ENCODE measurements at regions not wholly inside any gene's neighbourhood (a gene's known extent, or its start where the extent isn't known, plus 50 kb on each side); places are given as distances from the start of the nearest gene placed in this dataset.
A peak's percentile ranks its signal among the peaks of the same experiment; 100 is the strongest.

DNA sequence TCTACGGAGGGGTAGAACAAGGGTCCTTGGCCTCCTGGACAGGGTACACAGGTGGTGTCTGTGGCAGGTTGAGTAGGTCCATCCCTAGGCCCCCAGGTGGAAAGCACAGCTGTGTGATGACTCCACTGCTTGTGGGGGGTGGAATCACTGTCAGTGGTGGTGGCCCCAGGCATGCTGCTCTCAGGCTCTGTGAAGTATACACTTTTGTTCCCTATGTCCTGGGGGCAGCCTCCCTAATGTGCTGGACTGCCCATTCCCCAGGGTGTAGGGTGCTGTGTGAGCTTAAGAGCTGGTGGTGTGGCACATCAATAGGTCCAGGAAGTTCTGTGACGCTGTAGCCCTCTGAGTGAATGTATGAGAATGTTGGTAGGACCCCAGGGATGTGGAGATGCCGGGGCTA lies 197.2 kb upstream of the SLC10A2 start:
- DNase-seq (ENCODE audit: low spot score) (no peak), ATAC-seq (ENCODE audit: low read depth) (no peak)
- no peak overlapping the region for H3K4me3 ChIP-seq (ENCODE audit: severe bottlenecking)
- H3K36me3 ChIP-seq (ENCODE audit: low read depth), result no peaks in the 10 kb centered on the region
- no peak overlapping the region for H3K27ac ChIP-seq (ENCODE audit: poor library complexity, severe bottlenecking)
- no peaks in the 10 kb centered on the region for H3K9me3 ChIP-seq (ENCODE audit: severe bottlenecking)
- no peaks in the 10 kb centered on the region for H3K27me3 ChIP-seq (ENCODE audit: insufficient read depth, poor library complexity, severe bottlenecking)
- no peaks in the 10 kb centered on the region for H3K4me1 ChIP-seq (ENCODE audit: insufficient read depth, poor library complexity, severe bottlenecking)
- TF ChIP-seq, protein P1, sequence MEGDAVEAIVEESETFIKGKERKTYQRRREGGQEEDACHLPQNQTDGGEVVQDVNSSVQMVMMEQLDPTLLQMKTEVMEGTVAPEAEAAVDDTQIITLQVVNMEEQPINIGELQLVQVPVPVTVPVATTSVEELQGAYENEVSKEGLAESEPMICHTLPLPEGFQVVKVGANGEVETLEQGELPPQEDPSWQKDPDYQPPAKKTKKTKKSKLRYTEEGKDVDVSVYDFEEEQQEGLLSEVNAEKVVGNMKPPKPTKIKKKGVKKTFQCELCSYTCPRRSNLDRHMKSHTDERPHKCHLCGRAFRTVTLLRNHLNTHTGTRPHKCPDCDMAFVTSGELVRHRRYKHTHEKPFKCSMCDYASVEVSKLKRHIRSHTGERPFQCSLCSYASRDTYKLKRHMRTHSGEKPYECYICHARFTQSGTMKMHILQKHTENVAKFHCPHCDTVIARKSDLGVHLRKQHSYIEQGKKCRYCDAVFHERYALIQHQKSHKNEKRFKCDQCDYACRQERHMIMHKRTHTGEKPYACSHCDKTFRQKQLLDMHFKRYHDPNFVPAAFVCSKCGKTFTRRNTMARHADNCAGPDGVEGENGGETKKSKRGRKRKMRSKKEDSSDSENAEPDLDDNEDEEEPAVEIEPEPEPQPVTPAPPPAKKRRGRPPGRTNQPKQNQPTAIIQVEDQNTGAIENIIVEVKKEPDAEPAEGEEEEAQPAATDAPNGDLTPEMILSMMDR (IDR thresholded peaks at IDR 0.05; ENCODE audit: poor library complexity, severe bottlenecking), result no peak

DNA sequence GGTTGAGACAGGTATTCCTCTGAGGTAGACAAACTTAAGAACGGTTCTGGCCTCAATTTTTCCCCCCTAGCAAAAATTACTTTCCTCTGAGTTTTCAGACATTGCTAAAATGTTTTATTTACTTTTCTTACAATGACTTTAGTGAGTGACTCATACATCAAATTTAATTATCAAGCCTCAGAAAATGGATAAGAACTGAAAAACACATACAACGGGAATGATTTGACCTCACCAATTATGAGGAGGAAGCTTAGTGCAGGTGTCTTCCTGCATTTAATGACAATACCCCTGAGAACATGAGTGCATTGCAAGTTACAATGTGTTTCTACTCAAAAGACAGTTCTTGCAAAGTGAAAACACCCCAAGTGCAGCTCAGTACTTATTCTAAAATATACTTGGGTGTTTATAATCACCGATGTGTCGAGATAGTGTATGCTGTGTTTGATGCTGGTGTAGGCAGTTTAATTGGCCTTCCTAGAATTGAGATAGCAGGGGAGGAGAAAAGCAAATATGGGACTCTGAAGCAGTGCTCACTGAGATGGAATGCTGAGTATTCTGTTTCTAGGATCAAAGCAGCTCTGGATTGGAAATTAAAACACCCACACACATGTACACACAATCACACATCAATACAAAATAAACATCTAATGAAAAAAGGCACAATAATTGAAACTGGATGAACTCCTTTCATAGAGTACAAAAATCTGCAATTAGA lies 189.5 kb upstream of the SLC10A2 start:
- no peak for DNase-seq (ENCODE audit: low spot score)
- no peak overlapping the region for H3K4me3 ChIP-seq (ENCODE audit: severe bottlenecking)
- peak overlapping the region; percentile 23 for H3K27ac ChIP-seq (ENCODE audit: poor library complexity, severe bottlenecking)
- no peaks in the 10 kb centered on the region for H3K27me3 ChIP-seq (ENCODE audit: insufficient read depth, poor library complexity, severe bottlenecking)
- no peaks in the 10 kb centered on the region for H3K36me3 ChIP-seq (ENCODE audit: low read depth)
- H3K9me3 ChIP-seq (ENCODE audit: severe bottlenecking), result no peaks in the 10 kb centered on the region
- H3K4me1 ChIP-seq (ENCODE audit: insufficient read depth, poor library complexity, severe bottlenecking), result peaks cover 9% of the 10 kb centered on the region
- peak; percentile 38; the same call in 1 of the 3 replicates for ATAC-seq (ENCODE audit: low read depth)
- TF ChIP-seq, protein P1 (IDR thresholded peaks at IDR 0.05; ENCODE audit: poor library complexity, severe bottlenecking), result no peak

DNA sequence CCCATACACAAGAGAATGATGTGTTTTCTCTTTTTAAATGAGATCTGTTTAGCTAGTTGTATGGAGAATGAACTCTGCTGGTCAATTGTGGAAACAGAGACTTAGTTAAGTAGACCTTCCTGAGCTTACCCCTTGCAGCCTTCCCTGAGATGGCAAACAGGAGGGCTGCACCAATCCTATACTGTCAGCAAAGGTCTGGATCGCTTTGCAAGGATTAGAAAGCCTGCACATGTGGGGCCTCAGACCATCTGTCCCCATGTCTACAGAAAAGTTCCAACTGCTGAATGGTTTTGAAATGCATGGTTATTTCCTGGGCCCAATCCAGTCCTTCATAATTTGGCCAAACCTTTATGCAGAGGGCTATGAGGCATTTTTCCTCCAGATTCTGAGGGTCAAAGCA lies 183.9 kb upstream of the SLC10A2 start:
- Histone ChIP-seq H3K4me3 (ENCODE audit: severe bottlenecking) (no peak overlapping the region), H3K27ac (ENCODE audit: poor library complexity, severe bottlenecking) (no peak overlapping the region), H3K9me3 (ENCODE audit: severe bottlenecking) (no peaks in the 10 kb centered on the region), H3K27me3 (ENCODE audit: insufficient read depth, poor library complexity, severe bottlenecking) (no peaks in the 10 kb centered on the region), H3K4me1 (ENCODE audit: insufficient read depth, poor library complexity, severe bottlenecking) (no peaks in the 10 kb centered on the region), H3K36me3 (ENCODE audit: low read depth) (no peaks in the 10 kb centered on the region)
- no peak for DNase-seq (ENCODE audit: low spot score)
- ATAC-seq (ENCODE audit: low read depth), result no peak
- TF ChIP-seq, protein P1 (IDR thresholded peaks at IDR 0.05; ENCODE audit: poor library complexity, severe bottlenecking), result no peak

DNA sequence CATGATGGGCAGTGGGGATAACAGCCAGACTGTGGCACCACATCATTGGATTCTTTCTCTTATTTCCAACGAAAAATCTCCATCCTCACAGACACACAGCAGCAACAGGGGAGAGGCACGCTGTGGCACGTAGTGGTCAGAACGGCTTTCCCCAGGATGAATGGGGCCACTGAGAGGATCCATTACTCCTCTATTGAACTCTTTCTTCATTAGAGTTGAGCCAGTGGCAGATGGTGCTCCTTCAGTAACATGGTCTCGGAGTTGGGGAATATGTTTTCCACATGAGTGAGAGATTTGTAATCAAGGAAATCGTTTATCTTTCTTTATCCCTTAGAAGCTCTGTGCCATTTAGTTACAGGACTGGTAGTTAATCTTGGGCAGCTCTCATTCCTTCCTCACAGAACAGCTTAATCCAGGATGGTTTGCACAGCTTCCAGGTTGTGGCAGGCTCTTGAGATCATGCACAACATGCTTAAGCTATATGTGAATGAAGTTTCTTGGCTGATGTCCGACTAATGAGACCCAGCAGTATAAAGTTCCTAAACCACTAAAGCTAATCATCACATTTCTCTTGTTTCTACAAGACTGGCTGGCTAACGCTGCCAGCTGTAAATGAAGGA lies 180.5 kb upstream of the SLC10A2 start:
- no peak for ATAC-seq (ENCODE audit: low read depth)
- Histone ChIP-seq H3K9me3 (ENCODE audit: severe bottlenecking) (no peaks in the 10 kb centered on the region), H3K4me3 (ENCODE audit: severe bottlenecking) (no peak overlapping the region), H3K4me1 (ENCODE audit: insufficient read depth, poor library complexity, severe bottlenecking) (no peaks in the 10 kb centered on the region), H3K27ac (ENCODE audit: poor library complexity, severe bottlenecking) (no peak overlapping the region), H3K36me3 (ENCODE audit: low read depth) (no peaks in the 10 kb centered on the region), H3K27me3 (ENCODE audit: insufficient read depth, poor library complexity, severe bottlenecking) (no peaks in the 10 kb centered on the region)
- TF ChIP-seq, protein P1 (IDR thresholded peaks at IDR 0.05; ENCODE audit: poor library complexity, severe bottlenecking), result no peak
- DNase-seq (ENCODE audit: low spot score), result no peak

DNA sequence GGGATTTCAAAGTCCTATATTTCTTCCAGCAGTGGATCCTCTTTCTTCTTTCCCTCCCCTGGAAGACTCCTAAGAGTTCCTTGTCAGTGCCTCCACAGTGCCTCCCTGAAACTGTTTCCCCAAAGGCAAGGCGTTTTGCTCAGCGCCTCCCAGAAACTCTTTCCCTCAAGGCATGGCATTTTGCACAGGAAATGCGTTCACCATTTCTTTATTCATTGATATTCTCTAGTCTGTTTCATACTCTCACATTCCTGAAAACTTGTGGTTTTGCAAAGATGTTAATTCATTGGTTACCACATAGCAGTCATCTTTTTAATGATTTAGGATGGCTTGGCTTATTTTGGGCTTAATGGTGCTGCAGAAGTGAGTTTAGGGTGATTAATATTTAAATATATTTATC lies 177.3 kb upstream of the SLC10A2 start:
- no peak for DNase-seq (ENCODE audit: low spot score)
- TF ChIP-seq, protein P1 (IDR thresholded peaks at IDR 0.05; ENCODE audit: poor library complexity, severe bottlenecking), result no peak
- no peaks in the 10 kb centered on the region for H3K36me3 ChIP-seq (ENCODE audit: low read depth)
- no peaks in the 10 kb centered on the region for H3K4me1 ChIP-seq (ENCODE audit: insufficient read depth, poor library complexity, severe bottlenecking)
- no peak overlapping the region for H3K4me3 ChIP-seq (ENCODE audit: severe bottlenecking)
- no peaks in the 10 kb centered on the region for H3K27me3 ChIP-seq (ENCODE audit: insufficient read depth, poor library complexity, severe bottlenecking)
- H3K9me3 ChIP-seq (ENCODE audit: severe bottlenecking), result no peaks in the 10 kb centered on the region
- no peak overlapping the region for H3K27ac ChIP-seq (ENCODE audit: poor library complexity, severe bottlenecking)
- no peak for ATAC-seq (ENCODE audit: low read depth)

All from RWPE2 (cell line).